ENCODE measurements at regions not wholly inside any gene's neighbourhood (a gene's known extent, or its start where the extent isn't known, plus 50 kb on each side); places are given as distances from the start of the nearest gene placed in this dataset.

- Histone ChIP-seq H3K27ac (ENCODE audit: low read length) (no peak overlapping the region), H3K9me3 (ENCODE audit: insufficient read depth, low read length) (no peaks in the 10 kb centered on the region), H3K79me2 (ENCODE audit: low read length) (no peaks in the 10 kb centered on the region), H3K4me3 (ENCODE audit: low read length) (no peak overlapping the region), H3K36me3 (replicated peaks; ENCODE audit: low read depth, low read length) (no peaks in the 10 kb centered on the region), H3K9ac (ENCODE audit: low read length) (no peak overlapping the region), H3K4me2 (ENCODE audit: low read length) (no peak overlapping the region), H4K20me1 (ENCODE audit: insufficient read depth, low read length) (no peaks in the 10 kb centered on the region), H2AFZ (ENCODE audit: low read depth, low read length) (no peak overlapping the region), H3K4me1 (ENCODE audit: low read length) (no peaks in the 10 kb centered on the region), H3K27me3 (ENCODE audit: low read depth, low read length) (peaks cover 13% of the 10 kb centered on the region)
- no peak for TF ChIP-seq EZH2phosphoT487 (IDR thresholded peaks at IDR 0.05; ENCODE audit: low read depth)
- TF ChIP-seq CTCF (IDR thresholded peaks at IDR 0.05; ENCODE audit: low read depth, low read length) = no peak
Observed at GRCh38 chr3:127410137-127410488, 122.3 kb upstream of the PRR20G start.

- H3K79me2 ChIP-seq (ENCODE audit: low read length) = no peaks in the 10 kb centered on the region
- H3K36me3 ChIP-seq (replicated peaks; ENCODE audit: low read depth, low read length) = no peaks in the 10 kb centered on the region
- no peaks in the 10 kb centered on the region for H4K20me1 ChIP-seq (ENCODE audit: insufficient read depth, low read length)
- H3K9me3 ChIP-seq (ENCODE audit: insufficient read depth, low read length) = no peaks in the 10 kb centered on the region
- TF ChIP-seq CTCF (IDR thresholded peaks at IDR 0.05; ENCODE audit: low read depth, low read length) (no peak), EZH2phosphoT487 (IDR thresholded peaks at IDR 0.05; ENCODE audit: low read depth) (no peak)
- no peak overlapping the region for H3K9ac ChIP-seq (ENCODE audit: low read length)
- H3K27ac ChIP-seq (ENCODE audit: low read length) = no peak overlapping the region
- no peaks in the 10 kb centered on the region for H3K4me1 ChIP-seq (ENCODE audit: low read length)
- no peak overlapping the region for H3K4me2 ChIP-seq (ENCODE audit: low read length)
- peaks cover 8% of the 10 kb centered on the region for H3K27me3 ChIP-seq (ENCODE audit: low read depth, low read length)
- no peak overlapping the region for H2AFZ ChIP-seq (ENCODE audit: low read depth, low read length)
- no peak overlapping the region for H3K4me3 ChIP-seq (ENCODE audit: low read length)
Observed at GRCh38 chr3:127409421-127410136, 121.7 kb upstream of the PRR20G start.

DNA sequence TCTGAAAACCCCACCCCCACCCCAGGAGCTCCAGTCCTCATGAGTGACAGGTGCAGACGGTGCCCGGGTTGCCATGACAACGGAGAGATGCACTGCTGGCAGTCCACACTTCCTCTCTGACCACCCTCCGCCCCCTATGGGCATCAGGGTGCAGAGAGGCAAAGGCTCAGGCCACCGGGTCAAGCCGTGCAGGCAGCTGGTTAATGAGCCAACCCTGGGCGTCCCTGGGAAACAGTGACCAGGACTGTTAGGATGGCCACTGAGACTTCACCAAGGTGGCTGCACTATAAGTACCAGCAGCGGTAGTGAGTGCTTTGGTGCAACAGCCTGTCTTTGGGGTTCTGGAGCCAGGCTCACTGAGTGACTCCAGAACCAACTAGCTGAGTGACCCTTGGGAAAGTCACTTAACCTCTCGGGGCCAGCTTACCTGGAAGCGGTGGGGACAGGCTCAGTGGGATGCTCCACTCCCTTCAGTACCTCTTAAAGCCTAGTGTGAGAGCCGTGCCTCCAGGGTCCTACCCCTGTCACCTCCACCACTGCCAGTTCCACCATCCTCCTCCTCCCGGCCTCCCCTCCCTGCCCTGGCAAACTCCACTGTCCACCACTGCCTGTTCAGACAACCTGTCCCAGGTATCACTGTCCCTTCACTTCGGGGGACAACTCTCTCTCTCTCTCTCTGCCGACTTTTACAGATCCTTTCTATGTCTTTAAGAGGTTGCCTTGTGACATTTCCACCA, 121.0 kb upstream of the PRR20G start:
- H3K27me3 ChIP-seq (ENCODE audit: low read depth, low read length) = peaks cover under 1% of the 10 kb centered on the region
- H3K36me3 ChIP-seq (replicated peaks; ENCODE audit: low read depth, low read length) = no peaks in the 10 kb centered on the region
- no peak overlapping the region for H3K27ac ChIP-seq (ENCODE audit: low read length)
- no peak overlapping the region for H3K4me3 ChIP-seq (ENCODE audit: low read length)
- no peaks in the 10 kb centered on the region for H4K20me1 ChIP-seq (ENCODE audit: insufficient read depth, low read length)
- H3K9me3 ChIP-seq (ENCODE audit: insufficient read depth, low read length) = no peaks in the 10 kb centered on the region
- no peak overlapping the region for H3K4me2 ChIP-seq (ENCODE audit: low read length)
- no peaks in the 10 kb centered on the region for H3K4me1 ChIP-seq (ENCODE audit: low read length)
- H3K9ac ChIP-seq (ENCODE audit: low read length) = no peak overlapping the region
- no peak overlapping the region for H2AFZ ChIP-seq (ENCODE audit: low read depth, low read length)
- no peak for TF ChIP-seq CTCF (IDR thresholded peaks at IDR 0.05; ENCODE audit: low read depth, low read length)
- no peak for TF ChIP-seq EZH2phosphoT487 (IDR thresholded peaks at IDR 0.05; ENCODE audit: low read depth)
- no peaks in the 10 kb centered on the region for H3K79me2 ChIP-seq (ENCODE audit: low read length)

DNA sequence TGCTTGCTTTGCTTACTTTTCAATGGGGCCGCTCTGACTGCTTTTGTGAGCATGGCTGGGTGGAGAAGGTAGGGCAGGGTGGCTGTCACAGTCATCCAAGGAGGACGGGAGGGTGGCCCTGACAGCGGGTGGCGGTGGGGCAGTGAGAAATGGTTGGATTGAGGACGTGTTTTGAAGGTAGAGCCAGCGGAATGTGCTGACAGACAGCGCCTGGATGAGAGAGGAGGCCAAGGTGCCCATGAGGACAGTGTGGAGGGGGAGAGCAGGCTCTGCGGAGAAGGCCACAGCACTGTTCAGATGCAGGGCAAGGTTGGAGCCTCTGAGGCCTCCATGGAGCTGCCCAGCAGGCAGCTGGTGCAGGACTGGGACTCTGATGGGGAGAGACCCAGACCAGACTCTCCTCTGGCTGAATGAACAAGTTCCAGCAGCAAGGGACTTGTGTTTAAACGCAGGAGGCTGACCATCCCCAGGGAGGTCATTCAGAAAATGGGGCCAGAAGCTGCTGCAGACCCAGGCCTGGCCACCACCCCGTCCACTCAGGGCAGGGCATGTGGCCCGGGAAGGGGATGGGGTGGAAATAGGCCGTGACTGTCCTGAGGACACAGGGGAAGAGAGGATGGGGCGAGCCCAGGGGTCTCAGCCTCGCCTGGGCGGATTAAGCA, 120.3 kb upstream of the PRR20G start:
- H3K27ac ChIP-seq (ENCODE audit: low read length) = no peak overlapping the region
- no peaks in the 10 kb centered on the region for H3K9me3 ChIP-seq (ENCODE audit: insufficient read depth, low read length)
- H3K4me1 ChIP-seq (ENCODE audit: low read length) = no peaks in the 10 kb centered on the region
- H4K20me1 ChIP-seq (ENCODE audit: insufficient read depth, low read length) = no peaks in the 10 kb centered on the region
- no peaks in the 10 kb centered on the region for H3K36me3 ChIP-seq (replicated peaks; ENCODE audit: low read depth, low read length)
- no peak overlapping the region for H3K4me2 ChIP-seq (ENCODE audit: low read length)
- H2AFZ ChIP-seq (ENCODE audit: low read depth, low read length) = no peak overlapping the region
- TF ChIP-seq EZH2phosphoT487 (IDR thresholded peaks at IDR 0.05; ENCODE audit: low read depth) (no peak), CTCF (IDR thresholded peaks at IDR 0.05; ENCODE audit: low read depth, low read length) (no peak)
- H3K79me2 ChIP-seq (ENCODE audit: low read length) = no peaks in the 10 kb centered on the region
- no peak overlapping the region for H3K4me3 ChIP-seq (ENCODE audit: low read length)
- H3K27me3 ChIP-seq (ENCODE audit: low read depth, low read length) = no peaks in the 10 kb centered on the region; the same call in 1 of the 2 replicates
- no peak overlapping the region for H3K9ac ChIP-seq (ENCODE audit: low read length)
